SKM-1 treated with dmso at 0.1 percent for 144 hours (cell line): ENCODE measurements at regions not wholly inside any gene's neighbourhood (a gene's known extent, or its start where the extent isn't known, plus 50 kb on each side); places are given as distances from the start of the nearest gene placed in this dataset.

Source experiments
- DNase-seq: peaks from one replicate; lab custom pipeline; 2025; ENCODE audit not compliant: unreplicated experiment; lab: John Stamatoyannopoulos, UW

DNA sequence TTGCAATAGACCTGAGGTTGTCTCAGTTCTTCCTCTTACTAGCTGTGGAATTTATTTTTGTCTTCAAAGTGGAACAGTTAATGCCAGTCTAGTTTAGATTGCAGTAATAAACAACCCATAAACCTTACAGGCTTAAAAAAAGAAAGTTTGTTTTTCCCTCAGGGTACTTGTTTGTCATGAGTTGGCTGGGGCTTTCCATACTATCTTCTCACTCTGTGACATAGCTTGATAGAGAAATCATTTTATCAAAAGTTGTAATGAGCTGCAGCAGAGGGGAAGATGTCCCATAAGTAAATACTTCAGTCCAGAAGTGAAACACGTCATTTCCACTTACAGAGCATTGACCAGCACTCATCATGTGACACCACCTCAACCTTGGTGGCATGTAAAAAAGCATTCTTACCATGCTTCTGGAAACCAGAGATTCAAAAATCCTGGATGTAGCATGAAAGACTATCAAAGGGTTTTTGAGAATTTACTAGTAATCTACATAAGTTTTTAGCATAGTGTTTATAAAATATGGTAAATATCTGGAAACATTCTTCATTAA, 62.8 kb upstream of the COL11A1 start:
- DNase-seq: no peak

DNA sequence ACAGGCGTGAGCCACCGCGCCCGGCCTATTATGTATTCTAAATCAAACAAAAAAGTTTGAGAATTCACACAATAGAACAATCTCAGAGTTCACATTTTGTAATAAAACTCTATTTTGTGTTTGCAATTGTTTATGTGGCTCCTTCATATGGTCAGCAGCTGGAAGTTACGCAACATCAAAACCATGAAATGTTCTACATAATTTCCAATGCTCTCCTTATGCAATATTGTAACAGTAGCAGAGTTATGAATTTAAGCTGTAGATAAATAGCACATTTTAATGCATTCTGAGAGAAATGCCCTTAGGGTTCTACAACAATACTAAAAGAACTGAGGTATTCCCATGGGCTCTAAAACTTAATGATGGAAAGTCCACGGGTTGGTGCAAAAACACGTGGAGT, 62.3 kb upstream of the COL11A1 start:
- no peak for DNase-seq

DNA sequence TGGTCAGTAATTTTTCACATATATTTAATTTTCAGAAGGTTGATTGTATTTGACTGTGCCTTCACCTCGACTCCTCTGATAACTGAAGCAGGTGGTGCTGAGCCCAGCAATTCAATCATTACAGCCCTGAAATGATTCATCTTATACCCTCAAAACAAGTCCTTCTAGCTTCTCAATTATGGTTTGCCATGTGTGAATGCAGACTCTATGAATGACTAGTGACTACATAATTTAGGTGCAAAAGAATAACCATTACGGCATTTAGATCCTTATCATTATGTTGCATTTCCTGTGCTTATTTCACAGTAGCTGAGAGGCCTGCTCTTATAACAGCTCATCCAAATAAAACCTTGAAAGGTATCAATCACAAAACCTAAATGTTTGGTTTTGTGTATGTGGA, 54.0 kb upstream of the COL11A1 start:
- no peak for DNase-seq

DNA sequence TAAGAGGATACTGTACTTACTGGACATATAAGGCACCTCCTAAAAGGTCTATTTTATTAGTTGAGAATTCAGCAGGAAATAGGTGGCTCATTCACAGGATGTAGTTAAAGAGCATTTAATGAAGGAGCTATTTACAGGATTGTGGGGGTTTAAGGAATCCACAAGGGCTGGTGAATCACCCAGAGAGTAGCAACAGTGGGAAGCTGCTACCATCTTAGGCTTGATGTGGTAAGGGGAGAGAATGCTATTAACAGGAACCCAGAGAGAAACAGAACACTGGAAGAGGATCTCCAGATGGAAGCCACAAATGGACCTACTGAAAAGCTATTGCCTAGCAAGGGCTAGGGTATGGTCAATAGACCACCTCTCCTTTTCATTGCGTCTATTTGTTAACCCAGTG, 52.0 kb upstream of the COL11A1 start:
- peak; percentile 68 for DNase-seq
